GM23338 (cell line): ENCODE measurements at regions not wholly inside any gene's neighbourhood (a gene's known extent, or its start where the extent isn't known, plus 50 kb on each side); places are given as distances from the start of the nearest gene placed in this dataset.

Source experiments
- ATAC-seq: fragments of 200-7000 bp; cut with Tn5 transposase; 3 replicates; pipeline ENCODE4 v1.9.1; 2020
- DNase-seq: peaks from one replicate; pipeline ENCODE4 v3.0.0-alpha.2; 2015; ENCODE audit warnings: low spot score
- H2AFZ ChIP-seq: fragments of 200-600 bp; sonication (generic); 2 replicates; pipeline ENCODE4 v1.8.0; 2016; ENCODE audit warnings: antibody characterized with exemption, mild to moderate bottlenecking, moderate library complexity
- H3F3A ChIP-seq: fragments of 200-600 bp; sonication (generic); replicated peaks from 2 replicates; pipeline ENCODE4 v1.8.0; 2017; ENCODE audit warnings: antibody characterized with exemption, mixed run types, low read depth
- H3K27ac ChIP-seq: fragments of 200-600 bp; sonication (generic); 2 replicates; pipeline ENCODE4 v1.6.1; 2016; ENCODE audit warnings: low read depth
- H3K27me3 ChIP-seq: fragments of 200-600 bp; sonication (generic); 2 replicates; pipeline ENCODE4 v1.8.0; 2016; ENCODE audit warnings: mild to moderate bottlenecking, mixed run types, moderate library complexity; ENCODE audit not compliant: insufficient read depth
- H3K36me3 ChIP-seq: fragments of 200-600 bp; sonication (generic); 2 replicates; pipeline ENCODE4 v1.8.0; 2016; ENCODE audit warnings: mild to moderate bottlenecking; ENCODE audit not compliant: insufficient read depth
- H3K4me1 ChIP-seq: fragments of 200-600 bp; sonication (generic); 2 replicates; pipeline ENCODE4 v1.8.0; 2016; ENCODE audit warnings: mild to moderate bottlenecking, moderate library complexity; ENCODE audit not compliant: insufficient read depth
- H3K4me2 ChIP-seq: fragments of 200-600 bp; sonication (generic); 2 replicates; pipeline ENCODE4 v1.7.1; 2017; ENCODE audit warnings: mixed run types
- H3K4me3 ChIP-seq: fragments of 200-600 bp; sonication (generic); 2 replicates; pipeline ENCODE4 v1.6.1; 2016; ENCODE audit warnings: mixed run types
- H3K79me2 ChIP-seq: fragments of 200-600 bp; sonication (generic); replicated peaks from 2 replicates; pipeline ENCODE4 v1.8.0; 2017; ENCODE audit warnings: mild to moderate bottlenecking; ENCODE audit not compliant: insufficient read depth
- H3K9me2 ChIP-seq: fragments of 200-600 bp; sonication (generic); 2 replicates; pipeline ENCODE4 v1.8.0; 2017; ENCODE audit not compliant: insufficient read depth
- H4K20me1 ChIP-seq: fragments of 200-600 bp; sonication (generic); replicated peaks from 2 replicates; pipeline ENCODE4 v1.8.0; 2017; ENCODE audit warnings: mild to moderate bottlenecking; ENCODE audit not compliant: insufficient read depth
- H3K27ac Mint-ChIP-seq: 2 replicates; pipeline ENCODE4 v1.8.0; 2020; ENCODE audit warnings: inconsistent platforms, mild to moderate bottlenecking, moderate library complexity, mixed read lengths
- H3K27me3 Mint-ChIP-seq: 3 replicates; pipeline ENCODE4 v1.8.0; 2022; ENCODE audit warnings: low read depth, mild to moderate bottlenecking, moderate library complexity, mixed read lengths, inconsistent platforms; ENCODE audit not compliant: insufficient read depth, poor library complexity
- H3K36me3 Mint-ChIP-seq: 3 replicates; pipeline ENCODE4 v1.8.0; 2021; ENCODE audit warnings: low read depth, mild to moderate bottlenecking, inconsistent platforms, moderate library complexity, mixed read lengths
- H3K4me1 Mint-ChIP-seq: 3 replicates; pipeline ENCODE4 v1.8.0; 2020; ENCODE audit warnings: mild to moderate bottlenecking, inconsistent platforms, mixed read lengths
- H3K4me3 Mint-ChIP-seq: 3 replicates; pipeline ENCODE4 v1.8.0; 2021; ENCODE audit warnings: moderate library complexity, mild to moderate bottlenecking, inconsistent platforms, mixed read lengths
- H3K9me3 Mint-ChIP-seq: 3 replicates; pipeline ENCODE4 v1.8.0; 2020; ENCODE audit warnings: moderate library complexity, mild to moderate bottlenecking, inconsistent platforms, mixed read lengths
- CREB1 ChIP-seq: fragments of 250-450 bp; sonication (Bioruptor Pico); IDR thresholded peaks from 2 replicates; pipeline ENCODE4 v1.5.0; 2020; ENCODE audit warnings: low read depth, mild to moderate bottlenecking, moderate library complexity
- CTCF ChIP-seq, 2 experiments: fragments of 200-600 bp in 1 of 2; sonication (generic) in 1 of 2; conservative IDR thresholded peaks; 2 replicates each; pipeline versions ENCODE4 v1.5.1 to v1.6.1; 2016 to 2017; ENCODE audit warnings: antibody characterized with exemption in 2 of 2, low read depth in 2 of 2, mild to moderate bottlenecking in 2 of 2, moderate library complexity in 1 of 2
- ETS1 ChIP-seq: IDR thresholded peaks from 2 replicates; pipeline ENCODE4 v1.6.1; 2016; ENCODE audit warnings: antibody characterized with exemption
- POLR2AphosphoS5 ChIP-seq: IDR thresholded peaks from 2 replicates; pipeline ENCODE4 v1.6.1; 2016; ENCODE audit warnings: antibody characterized with exemption, low read depth
- REST ChIP-seq: IDR thresholded peaks from one replicate; pipeline ENCODE4 v1.6.1; 2018; ENCODE audit warnings: antibody characterized with exemption; ENCODE audit not compliant: unreplicated experiment

DNA sequence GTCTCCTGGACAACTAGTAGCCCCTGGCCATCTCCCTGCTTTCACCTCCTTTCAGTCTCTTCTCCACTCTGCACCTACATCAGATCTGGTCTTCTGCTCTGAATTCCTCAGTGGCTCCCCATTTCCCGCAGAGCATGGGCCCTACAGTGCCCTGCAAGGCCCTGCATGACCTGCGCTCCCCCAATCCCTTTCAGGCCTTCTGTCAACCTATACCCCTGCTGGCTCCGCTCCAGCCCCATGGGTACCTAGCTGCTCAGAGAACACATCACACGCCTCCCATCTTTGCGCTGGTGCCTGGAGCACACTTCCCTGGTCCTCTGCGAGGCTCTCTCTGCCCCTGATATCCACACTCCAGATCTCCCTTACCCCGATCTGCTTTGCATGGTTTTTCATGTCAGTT lies 145.2 kb downstream of the KATNIP start:
- no peaks in the 10 kb centered on the region; the same call in 1 of the 2 replicates for H4K20me1 ChIP-seq
- H3K79me2 ChIP-seq, result no peaks in the 10 kb centered on the region
- H3K36me3 ChIP-seq, result no peaks in the 10 kb centered on the region; the same call in 1 of the 2 replicates
- Mint-ChIP-seq H3K4me1 (peaks cover 16% of the 10 kb centered on the region), H3K9me3 (no peaks in the 10 kb centered on the region; the same call in 2 of the 3 replicates), H3K27ac (no peak overlapping the region), H3K27me3 (peaks cover 1% of the 10 kb centered on the region), H3K36me3 (no peaks in the 10 kb centered on the region), H3K4me3 (no peak overlapping the region)
- H3K4me3 ChIP-seq, result no peak overlapping the region
- no peak overlapping the region for H3K4me2 ChIP-seq
- no peak overlapping the region for H2AFZ ChIP-seq
- no peaks in the 10 kb centered on the region for H3K27me3 ChIP-seq
- TF ChIP-seq POLR2AphosphoS5, result no peak
- no peak for TF ChIP-seq CREB1 (CRISPR knock-in tag)
- TF ChIP-seq REST, result no peak
- no peaks in the 10 kb centered on the region for H3K9me2 ChIP-seq
- ATAC-seq (no peak), DNase-seq (no peak)
- no peak overlapping the region for H3K27ac ChIP-seq
- H3F3A ChIP-seq, result no peaks in the 10 kb centered on the region
- no peaks in the 10 kb centered on the region for H3K4me1 ChIP-seq

GRCh38 chr16:27698266-27698665 lies 148.3 kb downstream of the KATNIP start:
- no peaks in the 10 kb centered on the region for H3K36me3 Mint-ChIP-seq
- no peaks in the 10 kb centered on the region for H3K79me2 ChIP-seq
- H3K9me2 ChIP-seq, result no peaks in the 10 kb centered on the region
- peak; percentile 92 for DNase-seq
- no peak overlapping the region for H3K4me2 ChIP-seq
- no peak for TF ChIP-seq ETS1
- TF ChIP-seq CTCF (conservative IDR thresholded peaks at IDR 0.05; ENCODE audit: low read depth in 2 of 2), result peak; percentile 82 to 94
- no peaks in the 10 kb centered on the region for H3K27me3 ChIP-seq
- no peaks in the 10 kb centered on the region for H3K36me3 ChIP-seq
- H3K9me3 Mint-ChIP-seq, result no peaks in the 10 kb centered on the region; the same call in 2 of the 3 replicates
- H3K27ac Mint-ChIP-seq, result no peak overlapping the region
- H3K4me3 Mint-ChIP-seq, result 0 out of 3 replicates have a peak overlapping the region, but pooled peaks have one; percentile 30
- H3K27ac ChIP-seq, result no peak overlapping the region
- no peak overlapping the region for H3K4me3 ChIP-seq
- H2AFZ ChIP-seq, result no peak overlapping the region
- H3K4me1 ChIP-seq, result no peaks in the 10 kb centered on the region; the same call in 1 of the 2 replicates
- peaks cover 1% of the 10 kb centered on the region for H3K27me3 Mint-ChIP-seq
- ATAC-seq, result peak; percentile 97
- H4K20me1 ChIP-seq, result no peaks in the 10 kb centered on the region; the same call in 1 of the 2 replicates
- H3F3A ChIP-seq, result no peaks in the 10 kb centered on the region
- peaks cover 25% of the 10 kb centered on the region for H3K4me1 Mint-ChIP-seq
